ENCODE measurements at regions not wholly inside any gene's neighbourhood (a gene's known extent, or its start where the extent isn't known, plus 50 kb on each side); places are given as distances from the start of the nearest gene placed in this dataset.

- DNase-seq (ENCODE audit: low read depth), result no peak
- H3K4me3 ChIP-seq (ENCODE audit: low read depth, low read length), result no peak overlapping the region
- TF ChIP-seq, protein P1, sequence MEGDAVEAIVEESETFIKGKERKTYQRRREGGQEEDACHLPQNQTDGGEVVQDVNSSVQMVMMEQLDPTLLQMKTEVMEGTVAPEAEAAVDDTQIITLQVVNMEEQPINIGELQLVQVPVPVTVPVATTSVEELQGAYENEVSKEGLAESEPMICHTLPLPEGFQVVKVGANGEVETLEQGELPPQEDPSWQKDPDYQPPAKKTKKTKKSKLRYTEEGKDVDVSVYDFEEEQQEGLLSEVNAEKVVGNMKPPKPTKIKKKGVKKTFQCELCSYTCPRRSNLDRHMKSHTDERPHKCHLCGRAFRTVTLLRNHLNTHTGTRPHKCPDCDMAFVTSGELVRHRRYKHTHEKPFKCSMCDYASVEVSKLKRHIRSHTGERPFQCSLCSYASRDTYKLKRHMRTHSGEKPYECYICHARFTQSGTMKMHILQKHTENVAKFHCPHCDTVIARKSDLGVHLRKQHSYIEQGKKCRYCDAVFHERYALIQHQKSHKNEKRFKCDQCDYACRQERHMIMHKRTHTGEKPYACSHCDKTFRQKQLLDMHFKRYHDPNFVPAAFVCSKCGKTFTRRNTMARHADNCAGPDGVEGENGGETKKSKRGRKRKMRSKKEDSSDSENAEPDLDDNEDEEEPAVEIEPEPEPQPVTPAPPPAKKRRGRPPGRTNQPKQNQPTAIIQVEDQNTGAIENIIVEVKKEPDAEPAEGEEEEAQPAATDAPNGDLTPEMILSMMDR (IDR thresholded peaks at IDR 0.05; ENCODE audit: insufficient read depth, low read length, poor library complexity, severe bottlenecking), result no peak
- H3K36me3 ChIP-seq (ENCODE audit: control insufficient read depth, insufficient read depth, low read length), result no peaks in the 10 kb centered on the region
- H3K27me3 ChIP-seq (ENCODE audit: control insufficient read depth, insufficient read depth, low read length), result peaks cover 6% of the 10 kb centered on the region
These were observed 193.5 kb downstream of the RGS3 start for GRCh38 chr9:113656771-113657670.

DNA sequence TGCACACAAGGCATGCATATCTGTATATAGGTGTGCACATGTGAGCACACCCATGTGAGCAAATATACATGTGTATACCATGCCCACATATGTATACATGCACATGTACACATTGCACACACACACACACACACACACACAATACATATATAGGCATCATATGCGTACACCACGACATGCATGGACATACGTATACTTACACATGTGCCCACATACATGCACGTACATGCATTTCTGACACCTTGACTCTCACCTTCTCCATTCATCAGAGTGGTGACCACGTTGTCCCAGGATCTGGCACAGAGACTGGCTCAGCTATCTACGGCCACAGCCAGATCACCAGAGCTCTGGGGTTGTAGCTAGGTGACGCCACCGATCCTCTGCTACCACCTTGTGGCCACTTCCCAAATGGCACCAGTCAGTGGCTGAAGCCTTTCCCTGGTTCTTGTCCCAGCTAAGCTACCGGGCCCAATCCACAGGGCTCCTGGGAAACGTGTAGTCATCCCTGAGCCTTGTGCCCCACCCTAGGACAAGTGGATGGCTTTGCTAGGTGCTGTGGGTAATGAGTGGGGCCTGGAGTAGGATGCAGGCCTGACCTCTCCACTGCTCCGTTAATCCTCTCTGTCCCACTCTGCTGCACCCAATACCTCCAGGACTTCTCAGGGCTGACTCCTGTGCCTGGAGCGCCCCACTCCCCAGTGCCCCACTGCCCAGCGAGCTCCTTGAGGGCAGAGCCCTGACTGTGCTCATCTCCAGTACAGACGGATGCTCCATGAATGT is 194.4 kb downstream of the RGS3 start:
- TF ChIP-seq, protein P1 (IDR thresholded peaks at IDR 0.05; ENCODE audit: insufficient read depth, low read length, poor library complexity, severe bottlenecking), result peak; percentile 96
- peaks cover 6% of the 10 kb centered on the region for H3K27me3 ChIP-seq (ENCODE audit: control insufficient read depth, insufficient read depth, low read length)
- H3K4me3 ChIP-seq (ENCODE audit: low read depth, low read length), result no peak overlapping the region
- H3K36me3 ChIP-seq (ENCODE audit: control insufficient read depth, insufficient read depth, low read length), result no peaks in the 10 kb centered on the region
- peak; percentile 45 for DNase-seq (ENCODE audit: low read depth)

DNA sequence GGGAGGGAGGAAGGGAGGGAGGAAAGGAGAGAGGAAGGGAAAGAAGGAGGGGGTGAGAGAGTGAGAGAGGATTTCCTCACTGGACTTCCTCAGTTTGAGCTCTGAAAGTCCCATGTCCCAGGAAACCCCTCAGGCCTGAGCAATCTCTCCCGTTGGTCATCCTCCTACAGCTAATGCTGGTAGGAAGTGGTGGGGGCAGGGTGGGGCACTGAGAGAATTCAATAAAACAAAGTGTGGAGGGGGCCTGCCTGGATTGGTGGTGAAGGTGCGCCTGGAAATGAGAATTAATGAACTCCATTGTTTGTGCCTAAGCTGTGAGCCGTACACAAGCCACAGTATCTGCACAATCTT is 195.0 kb downstream of the RGS3 start:
- Histone ChIP-seq H3K4me3 (ENCODE audit: low read depth, low read length) (no peak overlapping the region), H3K36me3 (ENCODE audit: control insufficient read depth, insufficient read depth, low read length) (no peaks in the 10 kb centered on the region), H3K27me3 (ENCODE audit: control insufficient read depth, insufficient read depth, low read length) (peaks cover 6% of the 10 kb centered on the region)
- DNase-seq (ENCODE audit: low read depth), result no peak
- TF ChIP-seq, protein P1 (IDR thresholded peaks at IDR 0.05; ENCODE audit: insufficient read depth, low read length, poor library complexity, severe bottlenecking), result no peak

DNA sequence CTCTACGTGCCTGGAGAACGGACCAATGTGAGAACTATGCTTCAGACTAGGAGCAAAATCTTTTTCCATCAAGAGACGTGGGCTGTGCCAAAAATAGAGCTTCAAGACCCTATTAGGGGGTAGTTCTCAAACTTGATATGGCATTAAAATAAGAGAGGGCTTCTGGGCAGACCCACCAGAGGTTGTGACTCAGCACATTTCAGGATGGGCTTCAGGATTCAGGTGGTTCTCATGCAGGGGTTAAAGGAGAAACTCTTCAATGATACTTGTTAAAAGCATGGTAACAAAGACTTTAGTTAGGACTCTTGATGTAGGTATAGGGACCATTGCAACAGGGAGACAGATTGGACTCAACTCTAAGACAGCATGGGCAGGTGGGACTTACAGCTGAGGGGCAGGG is 195.5 kb downstream of the RGS3 start:
- TF ChIP-seq, protein P1 (IDR thresholded peaks at IDR 0.05; ENCODE audit: insufficient read depth, low read length, poor library complexity, severe bottlenecking), result no peak
- peaks cover 6% of the 10 kb centered on the region for H3K27me3 ChIP-seq (ENCODE audit: control insufficient read depth, insufficient read depth, low read length)
- H3K4me3 ChIP-seq (ENCODE audit: low read depth, low read length), result no peak overlapping the region
- no peaks in the 10 kb centered on the region for H3K36me3 ChIP-seq (ENCODE audit: control insufficient read depth, insufficient read depth, low read length)
- no peak for DNase-seq (ENCODE audit: low read depth)

DNA sequence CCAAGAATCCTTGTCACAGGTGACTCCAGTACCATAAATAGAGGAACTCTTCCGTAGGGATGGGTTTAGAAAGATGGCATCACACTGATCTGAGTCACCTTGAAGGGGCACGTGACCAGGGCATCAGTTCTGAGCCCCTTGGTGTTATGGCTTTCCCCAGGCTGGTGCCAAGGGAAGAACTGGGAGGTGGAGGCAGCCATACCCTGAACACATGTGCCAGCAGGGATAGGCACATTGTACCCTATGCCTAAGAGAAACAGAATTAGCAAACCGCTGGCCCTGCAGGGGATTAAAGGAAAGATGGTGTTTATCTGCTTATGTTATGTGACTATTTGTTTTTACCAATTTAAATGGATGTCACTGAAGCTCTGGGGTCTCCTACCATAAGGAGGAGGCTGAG is 196.2 kb downstream of the RGS3 start:
- no peaks in the 10 kb centered on the region for H3K36me3 ChIP-seq (ENCODE audit: control insufficient read depth, insufficient read depth, low read length)
- peaks cover 6% of the 10 kb centered on the region for H3K27me3 ChIP-seq (ENCODE audit: control insufficient read depth, insufficient read depth, low read length)
- TF ChIP-seq, protein P1 (IDR thresholded peaks at IDR 0.05; ENCODE audit: insufficient read depth, low read length, poor library complexity, severe bottlenecking), result no peak
- H3K4me3 ChIP-seq (ENCODE audit: low read depth, low read length), result no peak overlapping the region
- DNase-seq (ENCODE audit: low read depth), result no peak
